CD4-positive, alpha-beta memory T cell (primary cell): ENCODE measurements at regions not wholly inside any gene's neighbourhood (a gene's known extent, or its start where the extent isn't known, plus 50 kb on each side); places are given as distances from the start of the nearest gene placed in this dataset.

Experiments
- CTCF ChIA-PET: fragments of 350-600 bp; sonication (Branson Sonifier 250); formaldehyde crosslinking; loops from one replicate; lab custom pipeline; 2021; ENCODE audit warnings: inconsistent platforms; ENCODE audit not compliant: partially characterized antibody; lab: Charles Lee
- POLR2A ChIA-PET: fragments of 350-600 bp; sonication (Branson Sonifier 250); formaldehyde crosslinking; loops from one replicate; lab custom pipeline; 2021; ENCODE audit not compliant: partially characterized antibody; lab: Charles Lee
- DNase-seq, 5 donors: peaks; one replicate each; pipeline versions ENCODE4 v3.0.0 to v3.0.0-alpha.2; 2020 to 2022; ENCODE audit warnings: mixed read lengths in 1 of 5
- H3K27ac ChIP-seq: one replicate; pipeline ENCODE4 v1.7.0; 2013; ENCODE audit warnings: low read depth, low read length
- H3K27me3 ChIP-seq: 2 replicates; pipeline ENCODE4 v1.7.0; 2013; ENCODE audit warnings: mild to moderate bottlenecking, low read length, moderate library complexity; ENCODE audit not compliant: insufficient read depth
- H3K36me3 ChIP-seq: 2 replicates; pipeline ENCODE4 v1.7.0; 2013; ENCODE audit warnings: mild to moderate bottlenecking, low read length, moderate library complexity; ENCODE audit not compliant: insufficient read depth
- H3K4me1 ChIP-seq: 2 replicates; pipeline ENCODE4 v1.7.0; 2013; ENCODE audit warnings: mild to moderate bottlenecking, low read length, moderate library complexity; ENCODE audit not compliant: insufficient read depth
- H3K4me3 ChIP-seq, 2 donors: one replicate each; pipeline ENCODE4 v1.7.0; 2013; ENCODE audit warnings: low read length in 2 of 2, mild to moderate bottlenecking in 1 of 2
- H3K9me3 ChIP-seq, 2 donors: one replicate each; pipeline ENCODE4 v1.7.0; 2013; ENCODE audit warnings: low read length in 2 of 2, control low read depth in 1 of 2; ENCODE audit not compliant: control insufficient read depth in 1 of 2
- H3K27ac Mint-ChIP-seq, 7 donors: one replicate each; pipeline ENCODE4 v1.8.0; 2020 to 2021; ENCODE audit warnings: mixed read lengths in 7 of 7, mild to moderate bottlenecking in 6 of 7, inconsistent platforms in 3 of 7, moderate library complexity in 3 of 7
- H3K27me3 Mint-ChIP-seq, 2 donors: one replicate each; pipeline ENCODE4 v1.8.0; 2020 to 2021; ENCODE audit warnings: mixed read lengths in 2 of 2
- H3K36me3 Mint-ChIP-seq, 2 donors: one replicate each; pipeline ENCODE4 v1.8.0; 2020 to 2021; ENCODE audit warnings: mixed read lengths in 2 of 2, inconsistent platforms in 1 of 2, mild to moderate bottlenecking in 1 of 2
- H3K4me1 Mint-ChIP-seq, 4 donors: one replicate each; pipeline ENCODE4 v1.8.0; 2020 to 2021; ENCODE audit warnings: mixed read lengths in 4 of 4, mild to moderate bottlenecking in 1 of 4
- H3K4me3 Mint-ChIP-seq, 8 donors: one replicate each; pipeline ENCODE4 v1.8.0; 2020 to 2021; ENCODE audit warnings: mixed read lengths in 8 of 8, mild to moderate bottlenecking in 7 of 8, moderate library complexity in 6 of 8, inconsistent platforms in 3 of 8
- H3K9me3 Mint-ChIP-seq, 8 donors: one replicate each; pipeline ENCODE4 v1.8.0; 2020 to 2021; ENCODE audit warnings: mixed read lengths in 8 of 8, mild to moderate bottlenecking in 5 of 8, inconsistent platforms in 3 of 8, moderate library complexity in 1 of 8
- intact Hi-C: fragments of 100-400 bp; cut with micrococcal nuclease; formaldehyde crosslinking; loops from one replicate; pipeline ENCODE4 v1.15.1; 2023

DNA sequence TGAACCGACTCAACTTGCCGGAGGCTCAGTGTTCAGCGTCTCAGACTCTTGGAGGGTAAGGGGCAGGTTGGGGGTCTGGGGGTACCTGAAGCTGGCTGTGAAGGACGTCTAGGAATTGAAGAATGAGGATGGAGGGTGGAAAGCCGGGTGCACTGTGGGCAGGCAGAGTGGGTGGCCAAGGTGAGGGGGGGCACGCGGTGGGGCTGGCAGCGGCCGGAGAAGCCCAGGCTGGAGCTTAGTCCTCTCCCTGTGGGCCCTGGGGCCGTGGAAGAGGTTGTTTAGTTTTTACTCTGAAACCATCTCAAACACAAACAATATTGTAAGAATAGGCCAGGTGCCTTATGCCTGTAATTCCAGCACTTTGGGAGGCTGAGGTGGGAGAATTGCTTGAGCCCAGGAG is 83.4 kb downstream of the UNCX start:
- intact Hi-C loops: no loop called here
- no peaks in the 10 kb centered on the region for H3K27me3 ChIP-seq
- no peaks in the 10 kb centered on the region for H3K9me3 ChIP-seq
- CTCF ChIA-PET: no interaction called here
- Mint-ChIP-seq H3K27ac (no peak overlapping the region), H3K36me3 (no peaks in the 10 kb centered on the region), H3K9me3 (no peaks in the 10 kb centered on the region), H3K27me3 (no peaks in the 10 kb centered on the region), H3K4me1 (no peaks in the 10 kb centered on the region), H3K4me3 (no peak overlapping the region)
- POLR2A ChIA-PET: no interaction called here
- no peaks in the 10 kb centered on the region for H3K36me3 ChIP-seq
- H3K4me1 ChIP-seq: no peaks in the 10 kb centered on the region
- no peak overlapping the region for H3K4me3 ChIP-seq
- DNase-seq: no peak
- no peak overlapping the region for H3K27ac ChIP-seq

GRCh38 chr7:1317646-1318045 is 85.0 kb downstream of the UNCX start:
- intact Hi-C loops: no loop called here
- no peak for DNase-seq
- H3K27ac ChIP-seq: no peak overlapping the region

DNA sequence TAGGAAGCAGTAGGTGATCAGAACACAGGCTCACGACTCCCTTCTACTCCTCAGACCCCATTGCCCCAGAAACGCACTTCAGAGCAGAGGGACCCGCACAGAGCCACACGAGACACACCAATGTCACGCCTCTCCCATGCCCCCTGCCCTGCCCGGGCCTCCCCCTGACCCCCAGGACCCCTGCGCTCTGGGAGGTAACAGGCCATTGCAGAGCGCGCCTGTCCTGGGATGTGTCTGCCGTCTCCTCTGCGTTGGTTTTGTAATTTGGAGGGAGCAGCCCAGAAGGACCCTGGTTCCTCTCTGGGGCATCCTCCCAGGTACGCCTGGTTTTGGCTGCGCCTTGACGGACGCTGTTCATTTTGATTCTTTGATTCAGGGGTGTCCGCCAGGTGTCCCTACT is 85.4 kb downstream of the UNCX start:
- no peak for DNase-seq
- no peaks in the 10 kb centered on the region for H3K9me3 ChIP-seq
- H3K4me1 ChIP-seq: no peaks in the 10 kb centered on the region
- H3K4me3 ChIP-seq: no peak overlapping the region
- Mint-ChIP-seq H3K4me3 (no peak overlapping the region), H3K36me3 (no peaks in the 10 kb centered on the region), H3K9me3 (no peaks in the 10 kb centered on the region), H3K27ac (no peak overlapping the region), H3K4me1 (no peaks in the 10 kb centered on the region), H3K27me3 (peaks cover 0 to 2% of the 10 kb centered on the region in 2 donors)
- ChIA-PET POLR2A (no interaction called here), CTCF (no interaction called here)
- H3K36me3 ChIP-seq: no peaks in the 10 kb centered on the region
- H3K27me3 ChIP-seq: no peaks in the 10 kb centered on the region
- H3K27ac ChIP-seq: no peak overlapping the region
- intact Hi-C loops: no loop called here

More at GRCh38 chr7:1317646-1318045, 85.0 kb downstream of the UNCX start:
- no peak overlapping the region for H3K4me3 ChIP-seq
- no peaks in the 10 kb centered on the region for H3K36me3 Mint-ChIP-seq
- H3K36me3 ChIP-seq: no peaks in the 10 kb centered on the region
- no peak overlapping the region for H3K27ac Mint-ChIP-seq
- H3K27me3 ChIP-seq: no peaks in the 10 kb centered on the region
- no peaks in the 10 kb centered on the region for H3K9me3 Mint-ChIP-seq
- H3K4me3 Mint-ChIP-seq: no peak overlapping the region
- no peaks in the 10 kb centered on the region for H3K4me1 Mint-ChIP-seq
- POLR2A ChIA-PET: no interaction called here
- no peaks in the 10 kb centered on the region for H3K4me1 ChIP-seq
- CTCF ChIA-PET: no interaction called here
- no peaks in the 10 kb centered on the region for H3K9me3 ChIP-seq
- H3K27me3 Mint-ChIP-seq: peaks cover 0 to 2% of the 10 kb centered on the region in 2 donors

GRCh38 chr7:1318661-1319060 is 86.0 kb downstream of the UNCX start:
- CTCF ChIA-PET: no interaction called here
- no peak overlapping the region for H3K27ac ChIP-seq
- intact Hi-C loops: no loop called here
- no peaks in the 10 kb centered on the region for H3K27me3 ChIP-seq
- Mint-ChIP-seq H3K9me3 (no peaks in the 10 kb centered on the region), H3K27me3 (peaks cover 2 to 6% of the 10 kb centered on the region in 2 donors), H3K4me3 (no peak overlapping the region), H3K27ac (no peak overlapping the region), H3K36me3 (no peaks in the 10 kb centered on the region), H3K4me1 (no peaks in the 10 kb centered on the region)
- H3K9me3 ChIP-seq: no peaks in the 10 kb centered on the region
- H3K4me1 ChIP-seq: no peaks in the 10 kb centered on the region
- no peak for DNase-seq
- H3K4me3 ChIP-seq: no peak overlapping the region
- H3K36me3 ChIP-seq: no peaks in the 10 kb centered on the region
- POLR2A ChIA-PET: no interaction called here

DNA sequence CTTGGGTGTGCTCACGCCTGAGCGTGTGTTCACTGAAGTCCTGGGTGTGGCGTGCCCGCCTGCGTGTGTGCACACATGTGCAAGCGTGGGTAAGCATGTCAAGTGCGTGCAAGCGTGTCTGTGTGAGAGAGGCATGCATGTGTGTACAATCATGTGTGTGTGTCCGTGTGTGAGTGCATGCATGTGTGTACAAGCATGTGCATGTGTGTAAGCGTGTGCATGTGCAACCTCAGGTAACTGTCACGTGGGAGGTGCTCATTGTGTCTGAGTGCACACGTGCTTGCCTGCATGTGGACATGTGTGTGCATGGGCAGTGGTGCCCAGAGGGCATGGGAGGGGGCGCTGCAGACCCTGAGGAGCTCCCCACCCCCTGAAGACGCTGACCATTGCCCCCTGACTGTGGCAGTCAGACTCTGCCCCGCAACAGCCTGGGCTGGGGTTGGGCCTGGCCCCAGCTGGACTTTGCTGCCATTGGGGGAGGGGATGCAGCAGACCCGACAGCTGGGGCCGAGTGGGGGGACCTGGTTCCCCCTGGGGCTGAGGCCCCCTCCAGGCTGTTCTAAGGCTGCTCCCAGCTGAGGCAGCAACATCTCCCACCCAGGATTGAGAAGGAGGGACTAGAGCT is 88.1 kb downstream of the UNCX start:
- H3K4me1 ChIP-seq: no peaks in the 10 kb centered on the region
- peaks cover 4 to 10% of the 10 kb centered on the region in 2 donors for H3K27me3 Mint-ChIP-seq
- no peaks in the 10 kb centered on the region for H3K4me1 Mint-ChIP-seq
- H3K9me3 Mint-ChIP-seq: no peaks in the 10 kb centered on the region
- no peak overlapping the region for H3K4me3 Mint-ChIP-seq
- CTCF ChIA-PET: no interaction called here
- no peaks in the 10 kb centered on the region for H3K27me3 ChIP-seq
- POLR2A ChIA-PET: no interaction called here
- no peaks in the 10 kb centered on the region for H3K9me3 ChIP-seq
- H3K36me3 Mint-ChIP-seq: no peaks in the 10 kb centered on the region
- no peaks in the 10 kb centered on the region for H3K36me3 ChIP-seq
- no peak overlapping the region for H3K27ac ChIP-seq
- no peak overlapping the region for H3K27ac Mint-ChIP-seq
- H3K4me3 ChIP-seq: no peak overlapping the region
- intact Hi-C loops: no loop called here
- DNase-seq: no peak

GRCh38 chr7:1321411-1322239 is 89.0 kb downstream of the UNCX start:
- intact Hi-C loops: no loop called here
- DNase-seq: no peak
- ChIA-PET POLR2A (no interaction called here), CTCF (no interaction called here)
- Mint-ChIP-seq H3K27me3 (peaks cover 6 to 10% of the 10 kb centered on the region in 2 donors), H3K36me3 (no peaks in the 10 kb centered on the region), H3K27ac (no peak overlapping the region), H3K4me1 (no peaks in the 10 kb centered on the region), H3K4me3 (no peak overlapping the region), H3K9me3 (no peaks in the 10 kb centered on the region)
- no peak overlapping the region for H3K27ac ChIP-seq
- H3K36me3 ChIP-seq: no peaks in the 10 kb centered on the region
- H3K9me3 ChIP-seq: no peaks in the 10 kb centered on the region
- no peaks in the 10 kb centered on the region for H3K4me1 ChIP-seq
- no peaks in the 10 kb centered on the region for H3K27me3 ChIP-seq
- H3K4me3 ChIP-seq: no peak overlapping the region

GRCh38 chr7:1322240-1323110 is 89.8 kb downstream of the UNCX start:
- H3K36me3 Mint-ChIP-seq: no peaks in the 10 kb centered on the region
- intact Hi-C loops: no loop called here
- no peak overlapping the region for H3K4me3 ChIP-seq
- no peaks in the 10 kb centered on the region for H3K4me1 Mint-ChIP-seq
- H3K27ac ChIP-seq: no peak overlapping the region
- no peaks in the 10 kb centered on the region for H3K9me3 Mint-ChIP-seq
- ChIA-PET CTCF (no interaction called here), POLR2A (no interaction called here)
- peaks cover 7 to 10% of the 10 kb centered on the region in 2 donors for H3K27me3 Mint-ChIP-seq
- no peak for DNase-seq
- no peaks in the 10 kb centered on the region for H3K4me1 ChIP-seq
- H3K9me3 ChIP-seq: no peaks in the 10 kb centered on the region
- H3K4me3 Mint-ChIP-seq: no peak overlapping the region
- no peaks in the 10 kb centered on the region for H3K36me3 ChIP-seq
- H3K27me3 ChIP-seq: no peaks in the 10 kb centered on the region
- H3K27ac Mint-ChIP-seq: no peak overlapping the region
